ENCODE measurements at regions not wholly inside any gene's neighbourhood (a gene's known extent, or its start where the extent isn't known, plus 50 kb on each side); places are given as distances from the start of the nearest gene placed in this dataset.

DNA sequence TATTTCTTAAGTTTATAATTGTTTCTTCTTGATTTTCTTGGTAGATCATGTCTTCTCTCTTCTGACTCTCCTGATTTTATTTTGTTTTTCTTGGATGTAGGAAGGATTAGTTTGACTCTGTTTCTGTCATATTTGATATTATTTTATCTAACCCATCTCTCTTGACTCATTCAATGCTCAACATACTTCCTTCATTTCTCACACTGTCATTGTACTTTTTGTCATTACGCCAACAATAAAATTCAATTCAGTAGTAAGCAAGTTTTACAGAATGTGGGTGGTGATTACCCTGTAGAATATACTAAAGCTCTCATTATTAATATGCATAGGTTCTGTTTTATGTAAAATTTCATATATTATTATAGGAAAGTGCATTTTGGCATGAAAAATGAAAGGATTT lies 1303.0 kb upstream of the AGA start:
- TF ChIP-seq POLR2AphosphoS5 (IDR thresholded peaks at IDR 0.05; ENCODE audit: borderline replicate concordance, low read depth, low read length) (no peak), EZH2 (IDR thresholded peaks at IDR 0.05) (no peak), FOXP2 (optimal IDR thresholded peaks at IDR 0.05; ENCODE audit: control extremely low read depth, extremely low read length, insufficient read depth) (no peak)
- Histone ChIP-seq H3K36me3 (ENCODE audit: insufficient read depth, low read length) (no peaks in the 10 kb centered on the region), H3K9me3 (ENCODE audit: low read depth, low read length) (no peaks in the 10 kb centered on the region), H3K9ac (ENCODE audit: insufficient read length) (no peak overlapping the region), H3K27ac (no peak overlapping the region), H3K4me3 (no peak overlapping the region)
- DNase-seq (ENCODE audit: low read depth, low spot score) = no peak

GRCh38 chr4:178752954-178753525 lies 1310.8 kb upstream of the AGA start:
- no peaks in the 10 kb centered on the region for H3K9me3 ChIP-seq (ENCODE audit: low read depth, low read length)
- TF ChIP-seq POLR2AphosphoS5 (IDR thresholded peaks at IDR 0.05; ENCODE audit: borderline replicate concordance, low read depth, low read length) (no peak), EZH2 (IDR thresholded peaks at IDR 0.05) (no peak), FOXP2 (optimal IDR thresholded peaks at IDR 0.05; ENCODE audit: control extremely low read depth, extremely low read length, insufficient read depth) (no peak)
- no peak overlapping the region for H3K9ac ChIP-seq (ENCODE audit: insufficient read length)
- H3K4me3 ChIP-seq = no peak overlapping the region
- H3K36me3 ChIP-seq (ENCODE audit: insufficient read depth, low read length) = no peaks in the 10 kb centered on the region
- H3K27ac ChIP-seq = no peak overlapping the region
- DNase-seq (ENCODE audit: low read depth, low spot score) = no peak

DNA sequence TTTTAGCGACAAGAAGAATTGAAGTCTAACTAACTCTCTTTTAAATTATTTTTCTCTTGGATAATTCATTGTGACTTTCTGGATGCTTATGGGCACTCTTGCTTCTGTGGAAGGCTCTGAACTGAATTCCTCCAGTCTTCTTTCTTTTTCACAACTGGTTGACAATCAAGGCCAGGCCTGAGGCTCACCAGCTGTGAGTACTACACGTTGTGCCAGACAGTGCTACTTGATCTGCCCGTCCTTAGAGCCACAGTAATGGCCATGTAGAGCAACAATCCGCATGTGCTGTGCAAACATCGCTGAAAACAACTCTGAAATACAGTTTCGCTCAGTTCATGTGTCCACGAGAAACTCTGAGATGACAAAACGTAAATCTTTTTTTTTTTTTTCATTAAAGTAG lies 1336.3 kb upstream of the AGA start:
- Histone ChIP-seq H3K9ac (ENCODE audit: insufficient read length) (no peak overlapping the region), H3K27ac (no peak overlapping the region), H3K4me3 (no peak overlapping the region), H3K9me3 (ENCODE audit: low read depth, low read length) (no peaks in the 10 kb centered on the region), H3K36me3 (ENCODE audit: insufficient read depth, low read length) (no peaks in the 10 kb centered on the region)
- no peak for TF ChIP-seq FOXP2 (optimal IDR thresholded peaks at IDR 0.05; ENCODE audit: control extremely low read depth, extremely low read length, insufficient read depth)
- TF ChIP-seq POLR2AphosphoS5 (IDR thresholded peaks at IDR 0.05; ENCODE audit: borderline replicate concordance, low read depth, low read length) = no peak
- TF ChIP-seq EZH2 (IDR thresholded peaks at IDR 0.05) = no peak
- DNase-seq (ENCODE audit: low read depth, low spot score) = no peak

- no peak for TF ChIP-seq POLR2AphosphoS5 (IDR thresholded peaks at IDR 0.05; ENCODE audit: borderline replicate concordance, low read depth, low read length)
- H3K9me3 ChIP-seq (ENCODE audit: low read depth, low read length) = no peaks in the 10 kb centered on the region
Measured at GRCh38 chr4:178781779-178782178, 1339.5 kb upstream of the AGA start.

GRCh38 chr4:178784491-178784890 lies 1342.3 kb upstream of the AGA start:
- DNase-seq (ENCODE audit: low read depth, low spot score) = no peak
- TF ChIP-seq FOXP2 (optimal IDR thresholded peaks at IDR 0.05; ENCODE audit: control extremely low read depth, extremely low read length, insufficient read depth) (no peak), POLR2AphosphoS5 (IDR thresholded peaks at IDR 0.05; ENCODE audit: borderline replicate concordance, low read depth, low read length) (no peak), EZH2 (IDR thresholded peaks at IDR 0.05) (no peak)
- Histone ChIP-seq H3K4me3 (no peak overlapping the region), H3K9me3 (ENCODE audit: low read depth, low read length) (no peaks in the 10 kb centered on the region), H3K9ac (ENCODE audit: insufficient read length) (no peak overlapping the region), H3K27ac (no peak overlapping the region), H3K36me3 (ENCODE audit: insufficient read depth, low read length) (no peaks in the 10 kb centered on the region)

More at GRCh38 chr4:178781779-178782178, 1339.5 kb upstream of the AGA start:
- DNase-seq (ENCODE audit: low read depth, low spot score) = no peak
- Histone ChIP-seq H3K27ac (no peak overlapping the region), H3K9ac (ENCODE audit: insufficient read length) (no peak overlapping the region), H3K36me3 (ENCODE audit: insufficient read depth, low read length) (no peaks in the 10 kb centered on the region), H3K4me3 (no peak overlapping the region)

DNA sequence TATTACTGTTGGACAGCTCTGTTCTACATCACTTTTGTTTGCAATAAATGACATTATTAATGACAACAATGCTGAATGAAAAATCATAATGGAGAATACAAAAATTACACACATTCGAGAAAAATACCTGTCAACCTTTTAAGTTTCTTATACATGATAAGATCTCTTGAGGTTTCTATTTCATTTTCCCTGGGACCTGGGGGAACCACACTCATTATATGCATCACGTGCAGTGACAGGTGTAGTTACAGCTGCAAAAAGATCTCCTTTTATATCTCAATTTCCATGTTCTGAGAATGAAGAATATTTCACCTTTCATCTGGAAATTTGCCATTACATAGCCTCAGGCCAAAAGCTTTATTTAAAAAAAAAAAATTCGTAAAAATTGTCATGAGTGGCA lies 1347.0 kb upstream of the AGA start:
- H3K9me3 ChIP-seq (ENCODE audit: low read depth, low read length) = no peaks in the 10 kb centered on the region

DNA sequence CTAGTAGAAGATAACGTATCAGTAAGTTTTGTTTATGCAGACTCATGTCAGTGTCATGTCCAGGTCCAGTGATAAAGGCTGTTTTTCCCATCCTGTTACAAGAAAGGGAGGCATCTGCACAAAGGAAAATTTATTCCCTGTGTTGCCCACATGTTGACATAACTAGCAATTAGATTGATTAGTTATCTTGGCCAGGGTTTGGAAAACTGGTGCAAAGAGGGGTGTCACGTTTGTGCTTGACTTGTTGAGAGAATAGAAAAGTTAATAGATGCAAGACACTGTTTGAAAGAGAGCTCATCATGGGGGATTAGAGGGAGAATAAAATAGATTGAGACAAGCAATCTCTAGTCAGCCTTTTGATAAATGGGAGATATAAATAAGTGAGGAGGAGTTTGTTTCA lies 1357.0 kb upstream of the AGA start:
- H3K4me3 ChIP-seq = no peak overlapping the region
- H3K9ac ChIP-seq (ENCODE audit: insufficient read length) = no peak overlapping the region

More for the DNA sequence above, 1347.0 kb upstream of the AGA start:
- no peak overlapping the region for H3K27ac ChIP-seq
- H3K36me3 ChIP-seq (ENCODE audit: insufficient read depth, low read length) = no peaks in the 10 kb centered on the region
- no peak overlapping the region for H3K9ac ChIP-seq (ENCODE audit: insufficient read length)
- no peak for DNase-seq (ENCODE audit: low read depth, low spot score)
- TF ChIP-seq EZH2 (IDR thresholded peaks at IDR 0.05) (no peak), POLR2AphosphoS5 (IDR thresholded peaks at IDR 0.05; ENCODE audit: borderline replicate concordance, low read depth, low read length) (no peak), FOXP2 (optimal IDR thresholded peaks at IDR 0.05; ENCODE audit: control extremely low read depth, extremely low read length, insufficient read depth) (no peak)
- no peak overlapping the region for H3K4me3 ChIP-seq

GRCh38 chr4:178808106-178808505 lies 1365.9 kb upstream of the AGA start:
- no peak overlapping the region for H3K27ac ChIP-seq
- no peak for TF ChIP-seq POLR2AphosphoS5 (IDR thresholded peaks at IDR 0.05; ENCODE audit: borderline replicate concordance, low read depth, low read length)
- no peak for TF ChIP-seq FOXP2 (optimal IDR thresholded peaks at IDR 0.05; ENCODE audit: control extremely low read depth, extremely low read length, insufficient read depth)
- no peak for TF ChIP-seq EZH2 (IDR thresholded peaks at IDR 0.05)
- no peaks in the 10 kb centered on the region for H3K36me3 ChIP-seq (ENCODE audit: insufficient read depth, low read length)
- no peak overlapping the region for H3K4me3 ChIP-seq
- H3K9ac ChIP-seq (ENCODE audit: insufficient read length) = no peak overlapping the region
- H3K9me3 ChIP-seq (ENCODE audit: low read depth, low read length) = no peaks in the 10 kb centered on the region
- DNase-seq (ENCODE audit: low read depth, low spot score) = no peak

More for the DNA sequence above, 1357.0 kb upstream of the AGA start:
- DNase-seq (ENCODE audit: low read depth, low spot score) = no peak
- H3K36me3 ChIP-seq (ENCODE audit: insufficient read depth, low read length) = no peaks in the 10 kb centered on the region
- no peak overlapping the region for H3K27ac ChIP-seq
- TF ChIP-seq EZH2 (IDR thresholded peaks at IDR 0.05) = no peak
- H3K9me3 ChIP-seq (ENCODE audit: low read depth, low read length) = no peaks in the 10 kb centered on the region

DNA sequence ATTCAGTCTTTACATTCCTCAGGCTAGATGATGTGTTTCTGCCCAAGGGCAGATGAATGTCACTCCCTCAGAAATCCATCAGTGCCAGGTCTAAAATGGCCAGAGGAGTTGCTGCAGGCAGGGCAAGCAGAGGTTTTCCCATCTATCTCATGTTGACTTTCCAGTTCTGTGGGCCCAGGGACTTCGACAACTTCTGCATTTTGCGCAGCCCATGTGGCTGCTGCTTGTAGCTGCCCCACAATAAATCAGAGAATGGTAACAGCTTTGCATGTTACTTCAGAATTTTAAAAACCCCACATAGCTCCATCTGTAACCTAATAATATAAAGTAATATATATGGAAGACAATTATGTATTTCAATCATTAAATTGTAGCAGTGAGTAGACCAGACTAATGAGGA lies 1367.7 kb upstream of the AGA start:
- no peaks in the 10 kb centered on the region for H3K9me3 ChIP-seq (ENCODE audit: low read depth, low read length)
- H3K36me3 ChIP-seq (ENCODE audit: insufficient read depth, low read length) = no peaks in the 10 kb centered on the region
- no peak overlapping the region for H3K4me3 ChIP-seq
- DNase-seq (ENCODE audit: low read depth, low spot score) = no peak
- no peak overlapping the region for H3K9ac ChIP-seq (ENCODE audit: insufficient read length)
- H3K27ac ChIP-seq = no peak overlapping the region
- no peak for TF ChIP-seq FOXP2 (optimal IDR thresholded peaks at IDR 0.05; ENCODE audit: control extremely low read depth, extremely low read length, insufficient read depth)
- TF ChIP-seq EZH2 (IDR thresholded peaks at IDR 0.05) = no peak
- no peak for TF ChIP-seq POLR2AphosphoS5 (IDR thresholded peaks at IDR 0.05; ENCODE audit: borderline replicate concordance, low read depth, low read length)
